KBM-7 (cell line): ENCODE measurements at regions not wholly inside any gene's neighbourhood (a gene's known extent, or its start where the extent isn't known, plus 50 kb on each side); places are given as distances from the start of the nearest gene placed in this dataset.

Experiments
- DNase-seq: peaks from one replicate; pipeline ENCODE4 v3.0.0-alpha.2; 2015
- in situ Hi-C: fragments of 300-500 bp; cut with MboI; formaldehyde crosslinking; loops from 2 replicates; pipeline ENCODE4 v1.14.3; 2020; ENCODE audit warnings: low sequenced_read_pairs, low pct_unique_long_range_greater_than_20kb, mixed read lengths

GRCh38 chr15:69592954-69593353, 140.3 kb downstream of the RPLP1 start:
- DNase-seq: no peak
- in situ Hi-C loops: no loop called here

GRCh38 chr15:69593488-69593887, 140.9 kb downstream of the RPLP1 start:
- in situ Hi-C loops: no loop called here
- no peak for DNase-seq

DNA sequence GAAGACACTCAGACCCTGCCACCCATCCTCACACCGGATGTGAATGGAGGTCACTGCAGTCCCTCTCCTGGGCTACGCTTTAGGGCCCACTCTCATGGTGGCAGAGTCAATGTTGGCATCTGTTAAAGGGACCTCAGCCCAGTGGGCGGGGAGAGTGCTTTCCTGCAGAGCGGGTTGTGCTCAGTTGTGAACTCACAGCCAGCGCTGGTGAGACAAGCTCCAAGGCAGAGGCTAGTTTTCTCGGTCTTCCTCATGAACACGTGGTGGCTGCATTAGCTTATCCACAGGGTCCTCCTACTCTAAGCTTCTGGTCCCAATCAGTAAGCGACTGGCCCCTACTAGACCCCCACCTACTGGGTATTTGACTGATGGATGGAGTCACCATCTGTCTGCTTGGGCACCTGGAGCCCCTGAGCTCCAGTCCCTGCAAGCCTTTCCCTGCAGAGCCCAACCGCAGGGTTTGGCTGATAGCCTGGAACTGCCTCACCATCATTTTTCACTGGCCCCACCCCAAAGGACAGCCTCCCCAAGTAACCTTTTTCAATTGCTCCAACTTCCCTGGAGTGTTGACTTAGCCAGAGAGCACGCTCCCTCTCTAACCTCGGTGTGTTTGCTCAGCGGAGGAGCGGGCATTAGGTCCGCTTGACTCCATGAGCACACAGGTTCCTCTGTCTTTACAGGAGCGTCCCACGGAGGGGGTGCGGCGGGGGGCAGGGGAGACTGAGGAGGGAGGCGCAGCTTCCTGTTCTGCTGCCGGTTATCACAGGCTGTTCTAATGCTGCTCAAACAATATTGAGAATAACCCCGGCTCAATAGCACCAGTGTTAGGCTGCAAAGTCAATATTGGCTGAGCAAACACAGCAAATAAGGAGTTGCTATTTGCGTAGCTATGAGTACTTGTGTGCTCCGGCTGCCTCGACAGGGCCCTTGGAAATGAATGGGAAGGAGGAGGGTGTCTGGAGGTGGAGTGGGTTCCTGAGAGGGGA, 141.7 kb downstream of the RPLP1 start:
- in situ Hi-C loops: no loop called here
- peak; percentile 19 for DNase-seq

- in situ Hi-C loops: no loop called here
- no peak for DNase-seq
Measured at GRCh38 chr15:69595009-69595791, 142.6 kb downstream of the RPLP1 start.

- in situ Hi-C loops: no loop called here
- DNase-seq: no peak
Measured at GRCh38 chr15:69597061-69597592, 144.5 kb downstream of the RPLP1 start.

DNA sequence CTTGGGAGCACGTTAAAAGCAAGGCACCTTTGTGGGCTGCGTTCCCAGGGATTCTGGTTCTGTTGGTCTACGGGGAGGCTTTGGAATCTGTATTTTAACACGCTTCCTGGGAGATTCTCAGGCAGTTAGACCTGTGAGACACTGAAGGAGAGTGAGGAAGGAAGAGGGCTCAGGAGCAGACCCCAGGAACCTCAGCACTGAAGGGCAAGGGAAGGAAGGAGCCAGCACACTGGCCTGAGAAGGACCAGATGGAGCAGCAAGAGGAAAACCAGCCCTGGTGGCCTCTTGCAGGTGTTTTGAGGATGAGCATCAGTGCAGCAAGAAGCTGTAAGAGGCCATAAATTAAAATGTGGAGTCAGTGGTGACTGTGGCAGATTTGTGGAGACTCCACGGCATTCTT, 146.7 kb downstream of the RPLP1 start:
- in situ Hi-C loops: no loop called here
- no peak for DNase-seq

DNA sequence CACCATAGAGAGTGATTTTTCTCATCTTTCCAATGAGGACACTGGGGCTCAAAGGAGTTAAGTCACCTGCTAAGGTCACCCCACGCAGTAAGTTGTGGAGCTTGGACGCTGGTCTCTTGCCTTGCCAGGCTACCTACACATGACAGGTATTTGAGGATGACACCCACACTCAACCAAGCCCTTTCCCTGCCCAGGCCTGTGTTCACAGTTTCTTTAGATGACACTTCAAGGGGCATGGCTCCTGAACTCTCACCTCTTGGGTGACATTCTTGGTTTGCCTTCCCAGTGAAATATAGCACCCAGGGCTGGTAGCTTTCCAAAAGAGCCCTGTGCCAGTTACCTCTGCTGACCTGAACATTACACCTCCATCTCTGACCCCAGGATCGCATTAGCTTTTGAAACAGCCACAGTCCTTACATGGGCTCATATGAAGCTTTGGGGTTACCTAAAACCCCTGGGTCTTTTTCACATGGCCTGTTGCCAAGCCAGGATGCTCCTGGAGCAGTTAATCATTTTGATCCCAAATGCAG, 148.0 kb downstream of the RPLP1 start:
- DNase-seq: no peak
- in situ Hi-C loops: no loop called here

- DNase-seq: no peak
- in situ Hi-C loops: no loop called here
Measured at GRCh38 chr15:69601711-69602504, 149.3 kb downstream of the RPLP1 start.

- DNase-seq: no peak
- in situ Hi-C loops: no loop called here
Measured at GRCh38 chr15:69602921-69603320, 150.3 kb downstream of the RPLP1 start.

DNA sequence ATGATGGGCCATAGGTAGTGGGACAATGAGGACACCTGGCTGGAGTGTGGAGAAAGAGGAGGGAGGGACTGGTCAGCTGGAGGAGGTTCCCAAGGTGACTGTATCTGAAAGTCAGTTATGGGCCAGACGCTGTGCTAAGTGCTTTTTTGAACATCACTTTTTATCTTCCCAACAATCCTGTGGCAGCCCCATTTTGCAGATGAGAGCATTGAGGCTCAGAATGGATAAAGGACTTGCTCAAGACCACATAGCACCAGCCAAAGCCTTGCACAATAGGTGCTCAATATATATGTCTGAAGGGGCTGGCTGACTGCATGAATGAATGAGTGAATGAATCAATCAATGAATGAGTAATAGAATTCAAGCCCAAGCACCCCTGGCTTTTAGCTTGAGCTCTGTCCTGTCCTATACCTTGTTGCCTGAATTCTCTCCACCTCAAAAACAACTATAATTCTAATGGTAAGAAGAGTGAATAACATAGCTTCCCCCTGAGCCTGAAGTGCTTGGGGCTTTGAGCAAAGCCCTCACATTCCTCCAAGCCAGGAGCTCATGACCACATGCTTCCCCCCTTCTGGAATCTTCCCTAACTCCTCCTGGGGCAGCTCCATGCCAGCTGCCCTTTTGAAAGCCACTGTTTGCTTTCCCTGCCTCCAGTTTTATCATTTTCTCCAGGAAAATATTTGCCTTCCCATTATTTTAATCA, 150.9 kb downstream of the RPLP1 start:
- no peak for DNase-seq

GRCh38 chr15:69604072-69604411, 151.4 kb downstream of the RPLP1 start:
- in situ Hi-C loops: no loop called here
- no peak for DNase-seq

More for the DNA sequence above, 150.9 kb downstream of the RPLP1 start:
- in situ Hi-C loops: no loop called here

DNA sequence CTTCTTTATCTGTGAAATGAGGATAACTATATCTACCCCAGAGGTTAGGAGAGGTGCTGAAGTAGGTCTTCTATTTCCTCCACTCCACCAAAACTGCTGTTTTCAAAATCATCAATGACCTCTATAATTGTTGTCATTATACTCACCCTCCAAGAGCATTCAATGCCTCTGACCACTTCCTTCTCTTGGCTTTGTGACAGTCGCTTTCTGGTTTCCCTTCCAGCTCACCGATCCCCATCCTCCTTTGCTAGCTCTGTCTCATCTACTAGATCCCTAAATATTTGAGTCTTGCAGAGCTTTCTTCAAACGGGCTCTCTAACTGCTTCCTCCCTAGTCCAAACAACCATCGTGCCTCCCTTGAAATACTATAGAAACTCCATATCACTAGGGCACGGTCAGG, 153.5 kb downstream of the RPLP1 start:
- DNase-seq: peak; percentile 12
- in situ Hi-C loops: no loop called here

GRCh38 chr15:69606921-69607500, 154.4 kb downstream of the RPLP1 start:
- in situ Hi-C loops: no loop called here
- DNase-seq: no peak

GRCh38 chr15:69608661-69609060, 156.0 kb downstream of the RPLP1 start:
- in situ Hi-C loops: no loop called here
- no peak for DNase-seq

DNA sequence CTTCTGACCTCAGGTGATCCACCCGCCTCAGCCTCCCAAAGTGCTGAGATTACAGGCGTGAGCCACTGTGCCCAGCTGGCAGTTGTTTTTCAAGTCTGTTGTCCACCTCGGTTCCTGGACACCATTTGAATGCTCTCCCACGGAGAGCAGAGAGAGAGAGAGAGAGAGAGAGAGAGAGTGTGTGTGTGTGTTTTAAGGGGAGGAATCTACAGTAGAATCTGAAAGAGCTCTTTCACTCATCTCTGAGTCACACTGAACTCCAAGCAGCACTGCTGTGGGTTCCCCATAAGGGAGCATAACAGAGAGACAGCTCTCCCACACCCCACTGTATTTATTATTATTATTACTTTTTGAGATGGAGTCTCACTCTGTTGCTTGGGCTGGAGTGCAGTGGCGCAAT, 156.6 kb downstream of the RPLP1 start:
- in situ Hi-C loops: no loop called here
- DNase-seq: no peak

DNA sequence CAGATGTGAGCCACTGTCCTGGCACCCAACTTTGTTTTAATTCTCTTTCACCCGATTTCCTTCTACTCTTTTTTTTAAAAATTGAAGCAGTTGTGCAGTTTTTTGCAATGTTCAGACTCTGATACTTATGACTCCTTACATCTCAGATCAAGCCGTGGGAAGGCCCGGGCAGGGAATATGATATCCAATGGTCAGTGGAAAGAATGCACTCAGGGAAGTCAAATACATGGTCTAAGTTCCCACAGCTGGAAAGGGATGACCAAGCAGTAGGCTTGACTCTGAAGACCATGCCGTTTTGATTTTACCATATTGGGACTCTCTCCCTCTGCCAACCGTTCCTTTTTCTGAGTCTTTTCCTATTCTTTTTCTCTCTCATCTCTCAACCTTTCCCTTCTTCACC, 157.2 kb downstream of the RPLP1 start:
- no peak for DNase-seq
- in situ Hi-C loops: no loop called here

- DNase-seq: peak; percentile 68
- in situ Hi-C loops: no loop called here
Measured at GRCh38 chr15:69610277-69610676, 157.7 kb downstream of the RPLP1 start.

DNA sequence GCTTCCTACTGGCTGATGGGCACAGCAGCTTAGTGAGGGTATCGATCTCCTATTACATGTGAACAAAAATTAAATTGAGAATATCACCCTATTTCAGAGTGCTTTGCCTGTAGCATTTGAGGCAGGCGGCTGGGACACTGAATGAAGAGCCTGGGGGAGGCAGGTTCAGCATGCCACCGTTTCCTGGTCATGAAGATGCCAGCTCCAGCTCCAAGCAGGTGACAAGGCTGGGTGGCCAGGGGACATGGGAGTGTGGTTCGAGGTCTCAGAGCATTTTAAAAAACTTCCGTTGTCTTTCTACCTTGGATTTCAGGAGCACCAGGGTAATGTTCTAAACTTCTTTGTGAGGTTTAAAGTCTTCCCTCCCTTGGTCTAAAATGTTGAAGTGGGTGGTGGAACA, 158.2 kb downstream of the RPLP1 start:
- in situ Hi-C loops: no loop called here
- DNase-seq: no peak
